ENCODE measurements at regions not wholly inside any gene's neighbourhood (a gene's known extent, or its start where the extent isn't known, plus 50 kb on each side); places are given as distances from the start of the nearest gene placed in this dataset.

DNA sequence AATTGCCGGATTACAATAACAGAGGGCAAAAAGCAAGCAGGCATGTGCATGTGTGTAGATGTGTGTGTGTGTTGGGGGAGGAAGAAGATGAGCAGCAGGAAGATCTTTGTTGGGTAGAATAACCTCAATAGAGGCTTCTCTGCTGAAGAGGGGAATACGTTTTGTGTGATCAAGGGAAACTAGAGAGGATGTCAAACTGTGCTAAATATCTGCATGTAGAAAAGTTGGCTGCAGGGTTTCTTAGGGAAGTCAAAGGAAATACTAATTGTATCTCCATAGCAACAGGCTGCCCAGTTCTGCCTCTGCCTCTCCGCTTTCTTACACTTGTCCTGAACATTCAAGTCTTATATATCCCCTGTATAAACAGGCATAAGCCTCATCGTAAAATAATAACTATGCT is 190.1 kb upstream of the RND3 start:
- TF ChIP-seq POLR2A (IDR thresholded peaks at IDR 0.05; ENCODE audit: extremely low read depth, insufficient read length), result no peak
- TF ChIP-seq, protein P1, sequence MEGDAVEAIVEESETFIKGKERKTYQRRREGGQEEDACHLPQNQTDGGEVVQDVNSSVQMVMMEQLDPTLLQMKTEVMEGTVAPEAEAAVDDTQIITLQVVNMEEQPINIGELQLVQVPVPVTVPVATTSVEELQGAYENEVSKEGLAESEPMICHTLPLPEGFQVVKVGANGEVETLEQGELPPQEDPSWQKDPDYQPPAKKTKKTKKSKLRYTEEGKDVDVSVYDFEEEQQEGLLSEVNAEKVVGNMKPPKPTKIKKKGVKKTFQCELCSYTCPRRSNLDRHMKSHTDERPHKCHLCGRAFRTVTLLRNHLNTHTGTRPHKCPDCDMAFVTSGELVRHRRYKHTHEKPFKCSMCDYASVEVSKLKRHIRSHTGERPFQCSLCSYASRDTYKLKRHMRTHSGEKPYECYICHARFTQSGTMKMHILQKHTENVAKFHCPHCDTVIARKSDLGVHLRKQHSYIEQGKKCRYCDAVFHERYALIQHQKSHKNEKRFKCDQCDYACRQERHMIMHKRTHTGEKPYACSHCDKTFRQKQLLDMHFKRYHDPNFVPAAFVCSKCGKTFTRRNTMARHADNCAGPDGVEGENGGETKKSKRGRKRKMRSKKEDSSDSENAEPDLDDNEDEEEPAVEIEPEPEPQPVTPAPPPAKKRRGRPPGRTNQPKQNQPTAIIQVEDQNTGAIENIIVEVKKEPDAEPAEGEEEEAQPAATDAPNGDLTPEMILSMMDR (IDR thresholded peaks at IDR 0.05; ENCODE audit: low read depth, low read length), result no peak
- TF ChIP-seq, protein P2, sequence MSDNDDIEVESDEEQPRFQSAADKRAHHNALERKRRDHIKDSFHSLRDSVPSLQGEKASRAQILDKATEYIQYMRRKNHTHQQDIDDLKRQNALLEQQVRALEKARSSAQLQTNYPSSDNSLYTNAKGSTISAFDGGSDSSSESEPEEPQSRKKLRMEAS (IDR thresholded peaks at IDR 0.05; ENCODE audit: low read depth, low read length), result no peak

Measured in NB4 (cell line).